Chondrocyte (in vitro differentiated cells): ENCODE measurements at regions not wholly inside any gene's neighbourhood (a gene's known extent, or its start where the extent isn't known, plus 50 kb on each side); places are given as distances from the start of the nearest gene placed in this dataset.

ENCODE experiments used
- DNase-seq: peaks from one replicate; pipeline ENCODE4 v3.0.0; 2021; ENCODE audit warnings: mixed read lengths, low spot score
- H3K27ac Mint-ChIP-seq: one replicate; pipeline ENCODE4 v1.8.0; 2021; ENCODE audit warnings: mild to moderate bottlenecking, moderate library complexity, mixed read lengths; ENCODE audit not compliant: unreplicated experiment
- H3K27me3 Mint-ChIP-seq: 2 replicates; pipeline ENCODE4 v1.8.0; 2021; ENCODE audit warnings: low read depth, mixed read lengths
- H3K36me3 Mint-ChIP-seq: 2 replicates; pipeline ENCODE4 v1.8.0; 2021; ENCODE audit warnings: low read depth, mixed read lengths
- H3K4me1 Mint-ChIP-seq: 2 replicates; pipeline ENCODE4 v1.8.0; 2021; ENCODE audit warnings: low read depth, mild to moderate bottlenecking, mixed read lengths
- H3K4me3 Mint-ChIP-seq: one replicate; pipeline ENCODE4 v1.8.0; 2021; ENCODE audit warnings: mild to moderate bottlenecking, moderate library complexity, mixed read lengths; ENCODE audit not compliant: unreplicated experiment
- H3K9me3 Mint-ChIP-seq: 2 replicates; pipeline ENCODE4 v1.8.0; 2021; ENCODE audit warnings: low read depth, mixed read lengths
- CTCF ChIP-seq: fragments of 200-600 bp; sonication (generic); IDR thresholded peaks from 2 replicates; pipeline ENCODE4 v1.5.0; 2021; ENCODE audit warnings: antibody characterized with exemption, mild to moderate bottlenecking, moderate library complexity

- Mint-ChIP-seq H3K9me3 (no peaks in the 10 kb centered on the region), H3K27me3 (peaks cover 23% of the 10 kb centered on the region), H3K27ac (no peak overlapping the region), H3K4me3 (no peak overlapping the region), H3K4me1 (no peaks in the 10 kb centered on the region), H3K36me3 (peaks cover 2% of the 10 kb centered on the region)
- no peak for TF ChIP-seq CTCF
- no peak for DNase-seq
These were observed 159.4 kb upstream of the MLN start for GRCh38 chr6:33963136-33963750.

- no peak overlapping the region for H3K27ac Mint-ChIP-seq
- TF ChIP-seq CTCF, result no peak
- peaks cover 18% of the 10 kb centered on the region for H3K27me3 Mint-ChIP-seq
- H3K4me3 Mint-ChIP-seq, result no peak overlapping the region
- H3K36me3 Mint-ChIP-seq, result peaks cover 2% of the 10 kb centered on the region
- no peaks in the 10 kb centered on the region for H3K4me1 Mint-ChIP-seq
- H3K9me3 Mint-ChIP-seq, result no peaks in the 10 kb centered on the region
- DNase-seq, result no peak
These were observed 158.6 kb upstream of the MLN start for GRCh38 chr6:33962246-33963027.

- TF ChIP-seq CTCF, result no peak
- Mint-ChIP-seq H3K27ac (no peak overlapping the region), H3K4me1 (no peaks in the 10 kb centered on the region), H3K9me3 (no peaks in the 10 kb centered on the region), H3K36me3 (peaks cover 2% of the 10 kb centered on the region), H3K27me3 (peaks cover 16% of the 10 kb centered on the region), H3K4me3 (no peak overlapping the region)
- no peak for DNase-seq
These were observed 157.9 kb upstream of the MLN start for GRCh38 chr6:33961691-33962090.

- no peaks in the 10 kb centered on the region for H3K9me3 Mint-ChIP-seq
- H3K27me3 Mint-ChIP-seq, result peaks cover 10% of the 10 kb centered on the region
- no peak for TF ChIP-seq CTCF
- no peak for DNase-seq
- no peaks in the 10 kb centered on the region for H3K36me3 Mint-ChIP-seq
- no peaks in the 10 kb centered on the region for H3K4me1 Mint-ChIP-seq
- no peak overlapping the region for H3K27ac Mint-ChIP-seq
- no peak overlapping the region for H3K4me3 Mint-ChIP-seq
These were observed 156.8 kb upstream of the MLN start for GRCh38 chr6:33960345-33961313.
